Ovary (tissue), 7 donors: ENCODE measurements at regions not wholly inside any gene's neighbourhood (a gene's known extent, or its start where the extent isn't known, plus 50 kb on each side); places are given as distances from the start of the nearest gene placed in this dataset.

ENCODE experiments used
- DNase-seq, 5 donors: peaks; one replicate each; pipeline ENCODE4 v3.0.0-alpha.2; 2019 to 2020
- H3K27ac ChIP-seq, 2 donors: fragments of 200-600 bp; one replicate each; pipeline versions ENCODE4 v1.5.1 to v1.8.0; 2019 to 2022
- H3K27me3 ChIP-seq: fragments of 200-600 bp; one replicate; pipeline ENCODE4 v1.8.0; 2022
- H3K36me3 ChIP-seq: fragments of 200-600 bp; sonication (generic); one replicate; pipeline ENCODE4 v1.5.1; 2019
- H3K4me1 ChIP-seq: one replicate; pipeline ENCODE4 v1.8.1; 2013; ENCODE audit warnings: mild to moderate bottlenecking, moderate library complexity; ENCODE audit not compliant: insufficient read depth
- H3K4me3 ChIP-seq: fragments of 200-600 bp; sonication (generic); one replicate; pipeline ENCODE4 v1.5.1; 2017
- H3K9me3 ChIP-seq, 2 donors: fragments of 200-600 bp in 1 of 2; sonication (generic) in 1 of 2; one replicate each; pipeline versions ENCODE4 v1.5.1 to v1.8.1; 2013 to 2019; ENCODE audit warnings: mild to moderate bottlenecking in 1 of 2, moderate library complexity in 1 of 2
- CTCF ChIP-seq, 3 donors: fragments of 450-650 bp in 2 of 3; fragments of 200-600 bp in 1 of 3; IDR thresholded peaks; one replicate each; pipeline versions ENCODE4 v1.5.1 to v1.8.0; 2016 to 2022; ENCODE audit warnings: antibody characterized with exemption in 3 of 3, mild to moderate bottlenecking in 1 of 3
- EP300 ChIP-seq: sonication (generic); formaldehyde crosslinking; IDR thresholded peaks from one replicate; pipeline ENCODE4 v1.6.1; 2017; ENCODE audit warnings: antibody characterized with exemption
- POLR2A ChIP-seq: fragments of 450-650 bp; IDR thresholded peaks from one replicate; pipeline ENCODE4 v1.6.1; 2017; ENCODE audit warnings: antibody characterized with exemption, mild to moderate bottlenecking, moderate library complexity
- WGBS, 3 donors: extraction: QIAGEN DNeasy Blood & Tissue Kit in 1 of 3; methylation state at CpG; one replicate each; pipeline versions ENCODE4 v1.1.5 to v1.1.7; 2013 to 2017; 5-methylcytosine and 5-hydroxymethylcytosine counted together
- intact Hi-C, 4 donors: fragments of 100-400 bp; cut with DNase I; formaldehyde crosslinking; loops; one replicate each; pipeline versions ENCODE4 v1.11.0 to v1.15.1; 2022 to 2023
- donor health status: DM: no; HTN: no; CAD: no; lungs with moderate emphysema.
- donor health status: DM: no; HTN: no; CAD: no.
- donor health status: Bipolar disorder and iron deficiency.
- donor health status: DM: no; HTN: no; CAD: no.
- donor health status: DM: yes; HTN: yes; CAD: no.

- intact Hi-C loops: no loop called here
- DNase-seq: no peak
- Histone ChIP-seq H3K9me3 (no peaks in the 10 kb centered on the region), H3K36me3 (no peaks in the 10 kb centered on the region), H3K27ac (no peak overlapping the region), H3K4me1 (no peaks in the 10 kb centered on the region), H3K4me3 (no peak overlapping the region), H3K27me3 (no peaks in the 10 kb centered on the region)
- TF ChIP-seq POLR2A (no peak), CTCF (IDR thresholded peaks at IDR 0.05) (no peak), EP300 (no peak)
Observed at GRCh38 chr5:98060148-98060547, 713.3 kb upstream of the RGMB start.

GRCh38 chr5:98064118-98064685, 709.3 kb upstream of the RGMB start:
- H3K36me3 ChIP-seq: no peaks in the 10 kb centered on the region
- H3K4me3 ChIP-seq: no peak overlapping the region
- no peaks in the 10 kb centered on the region for H3K27me3 ChIP-seq
- H3K9me3 ChIP-seq: no peaks in the 10 kb centered on the region
- intact Hi-C loops: no loop called here
- WGBS, 3 donors: 76 to 82% (median 80%) methylated on average over 6 of the region's 6 CpGs
- TF ChIP-seq EP300 (no peak), POLR2A (no peak), CTCF (IDR thresholded peaks at IDR 0.05) (no peak)
- DNase-seq: no peak
- H3K4me1 ChIP-seq: no peaks in the 10 kb centered on the region
- H3K27ac ChIP-seq: no peak overlapping the region

GRCh38 chr5:98065261-98065909, 708.1 kb upstream of the RGMB start:
- Histone ChIP-seq H3K36me3 (no peaks in the 10 kb centered on the region), H3K4me3 (no peak overlapping the region), H3K27me3 (no peaks in the 10 kb centered on the region), H3K9me3 (no peaks in the 10 kb centered on the region), H3K27ac (no peak overlapping the region), H3K4me1 (no peaks in the 10 kb centered on the region)
- no peak for DNase-seq
- WGBS, 3 donors: 42 to 68% (median 57%) methylated on average over 1 of the region's 1 CpG
- no peak for TF ChIP-seq CTCF (IDR thresholded peaks at IDR 0.05)
- TF ChIP-seq EP300: no peak
- no peak for TF ChIP-seq POLR2A
- intact Hi-C loops: no loop called here

GRCh38 chr5:98066910-98067309, 706.6 kb upstream of the RGMB start:
- H3K9me3 ChIP-seq: no peaks in the 10 kb centered on the region
- H3K36me3 ChIP-seq: no peaks in the 10 kb centered on the region
- no peaks in the 10 kb centered on the region for H3K4me1 ChIP-seq
- H3K27ac ChIP-seq: no peak overlapping the region
- no peaks in the 10 kb centered on the region for H3K27me3 ChIP-seq
- intact Hi-C loops: no loop called here
- TF ChIP-seq POLR2A: no peak
- TF ChIP-seq EP300: no peak
- no peak for TF ChIP-seq CTCF (IDR thresholded peaks at IDR 0.05)
- no peak overlapping the region for H3K4me3 ChIP-seq
- DNase-seq: no peak
